ENCODE measurements at regions not wholly inside any gene's neighbourhood (a gene's known extent, or its start where the extent isn't known, plus 50 kb on each side); places are given as distances from the start of the nearest gene placed in this dataset.

- RAD21 ChIA-PET (ENCODE audit: low non-redundant PET in 1 of 2, low total read pairs in 2 of 2, uncharacterized antibody in 2 of 2, unreplicated experiment in 2 of 2), result no interaction called here
- Histone ChIP-seq H4K20me1 (ENCODE audit: insufficient read depth) (no peaks in the 10 kb centered on the region), H3K9me3 (ENCODE audit: control insufficient read depth in 1 of 2, insufficient read depth in 1 of 2, low read depth in 1 of 2, low read length in 2 of 2) (no peaks in the 10 kb centered on the region), H3K4me3 (replicated peaks in 1 of 2; ENCODE audit: low read depth in 1 of 2, low read length in 2 of 2) (no peak overlapping the region), H3K9ac (ENCODE audit: low read length) (no peak overlapping the region), H3K9me2 (ENCODE audit: insufficient read depth) (no peaks in the 10 kb centered on the region), H3K27me3 (ENCODE audit: insufficient read depth, low read length) (no peaks in the 10 kb centered on the region), H3K79me2 (ENCODE audit: insufficient read depth, low read length) (no peaks in the 10 kb centered on the region), H3K36me3 (ENCODE audit: control insufficient read depth in 1 of 2, insufficient read depth in 2 of 2, low read length in 2 of 2) (no peaks in the 10 kb centered on the region), H2AFZ (ENCODE audit: low read depth, low read length, poor library complexity, severe bottlenecking) (no peak overlapping the region), H3K4me1 (ENCODE audit: control insufficient read depth in 1 of 2, insufficient read depth in 2 of 2, low read length in 2 of 2) (no peaks in the 10 kb centered on the region), H3K27ac (ENCODE audit: low read depth, low read length) (no peak overlapping the region), H3K4me2 (ENCODE audit: low read length) (no peak overlapping the region)
- DNase-seq (ENCODE audit: low read depth, low spot score) (no peak), ATAC-seq (no peak)
- intact Hi-C loops (cut with micrococcal nuclease), result no loop called here
- TF ChIP-seq POLR2A (IDR thresholded peaks at IDR 0.05; ENCODE audit: borderline replicate concordance, extremely low read depth, insufficient read depth, insufficient read length) (no peak), MAX (IDR thresholded peaks at IDR 0.05) (no peak), EZH2 (IDR thresholded peaks at IDR 0.05) (no peak), JUND (IDR thresholded peaks at IDR 0.05) (no peak), SRF (IDR thresholded peaks at IDR 0.05; ENCODE audit: low read depth) (no peak), REST (IDR thresholded peaks at IDR 0.05; ENCODE audit: low read depth) (no peak), EGR1 (IDR thresholded peaks at IDR 0.05; ENCODE audit: low read depth) (no peak), CBX3 (IDR thresholded peaks at IDR 0.05; ENCODE audit: low read depth) (no peak), POLR2AphosphoS5 (IDR thresholded peaks at IDR 0.05; ENCODE audit: low read depth, low read length) (no peak), FOSL1 (IDR thresholded peaks at IDR 0.05; ENCODE audit: low read depth) (no peak), ZBTB33 (IDR thresholded peaks at IDR 0.05; ENCODE audit: extremely low read depth, insufficient replicate concordance, low read length) (no peak), TCF7L2 (IDR thresholded peaks at IDR 0.05; ENCODE audit: borderline replicate concordance, extremely low read depth, insufficient read depth, insufficient read length) (no peak), RAD21 (IDR thresholded peaks at IDR 0.05; ENCODE audit: low read depth) (no peak), ELF1 (IDR thresholded peaks at IDR 0.05; ENCODE audit: borderline replicate concordance, low read depth) (no peak), ATF3 (IDR thresholded peaks at IDR 0.05) (no peak), YY1 (IDR thresholded peaks at IDR 0.05; ENCODE audit: extremely low read depth, insufficient replicate concordance, low read depth, low read length) (no peak), EZH2phosphoT487 (IDR thresholded peaks at IDR 0.05; ENCODE audit: borderline replicate concordance) (no peak), CEBPB (IDR thresholded peaks at IDR 0.05; ENCODE audit: low read depth) (no peak), ZFX (IDR thresholded peaks at IDR 0.05) (no peak)
- CTCF ChIA-PET, result no interaction called here
- POLR2A ChIA-PET, result no interaction called here
- no TSS peak for BruUV-seq (replicated peaks)
Measured at GRCh38 chr2:181231886-181232621, 225.1 kb upstream of the ITGA4 start.

Measured in HCT116 (cell line).